ENCODE measurements at regions not wholly inside any gene's neighbourhood (a gene's known extent, or its start where the extent isn't known, plus 50 kb on each side); places are given as distances from the start of the nearest gene placed in this dataset.

DNA sequence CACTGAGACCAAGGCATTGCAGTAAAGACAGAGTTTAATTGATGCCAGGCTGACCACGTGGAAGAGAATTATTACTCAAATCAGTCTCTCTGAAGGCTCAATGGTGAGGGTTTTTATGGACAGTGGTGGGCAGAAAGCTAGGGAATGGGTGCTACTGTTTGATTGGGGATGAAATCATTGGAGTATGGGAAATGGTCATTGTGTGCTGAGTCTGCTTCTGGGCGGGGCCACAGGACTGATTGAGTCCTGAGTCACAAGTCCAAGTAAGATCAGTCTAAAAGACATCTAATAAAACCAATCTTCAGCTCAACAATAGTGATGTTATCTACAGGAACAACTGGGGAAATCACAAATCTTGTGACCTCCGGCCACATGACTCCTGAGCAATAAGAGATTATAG lies 868.4 kb downstream of the SORCS3 start:
- H3K27ac Mint-ChIP-seq, result no peak overlapping the region; the same call in 1 of the 2 replicates
- no peaks in the 10 kb centered on the region for H3F3A ChIP-seq (replicated peaks; ENCODE audit: low read depth)
- 0 out of 2 replicates have a peak, but pooled peaks cover 4% of the 10 kb centered on the region for H3K9me2 ChIP-seq (ENCODE audit: insufficient read depth)
- H3K4me3 ChIP-seq, result no peak overlapping the region
- no peaks in the 10 kb centered on the region for H3K36me3 Mint-ChIP-seq (ENCODE audit: low read depth)
- peaks cover 6% of the 10 kb centered on the region for H3K4me1 ChIP-seq (ENCODE audit: insufficient read depth)
- H3K27me3 Mint-ChIP-seq (ENCODE audit: insufficient read depth, low read depth, poor library complexity), result peaks cover 1% of the 10 kb centered on the region
- H3K79me2 ChIP-seq (replicated peaks; ENCODE audit: insufficient read depth), result no peaks in the 10 kb centered on the region
- H3K4me1 Mint-ChIP-seq, result peaks cover 9% of the 10 kb centered on the region; the same call in 2 of the 3 replicates
- H3K27me3 ChIP-seq (ENCODE audit: insufficient read depth), result no peaks in the 10 kb centered on the region
- H3K4me3 Mint-ChIP-seq, result no peak overlapping the region
- H3K36me3 ChIP-seq (ENCODE audit: insufficient read depth), result no peaks in the 10 kb centered on the region
- DNase-seq (ENCODE audit: low spot score) (no peak), ATAC-seq (no peak)
- H4K20me1 ChIP-seq (replicated peaks; ENCODE audit: insufficient read depth), result no peaks in the 10 kb centered on the region
- no peak overlapping the region for H3K4me2 ChIP-seq
- peak overlapping the region; percentile 47; the same call in 1 of the 2 replicates for H2AFZ ChIP-seq
- H3K9me3 Mint-ChIP-seq, result no peaks in the 10 kb centered on the region
- H3K27ac ChIP-seq (ENCODE audit: low read depth), result no peak overlapping the region
- TF ChIP-seq, protein P1, sequence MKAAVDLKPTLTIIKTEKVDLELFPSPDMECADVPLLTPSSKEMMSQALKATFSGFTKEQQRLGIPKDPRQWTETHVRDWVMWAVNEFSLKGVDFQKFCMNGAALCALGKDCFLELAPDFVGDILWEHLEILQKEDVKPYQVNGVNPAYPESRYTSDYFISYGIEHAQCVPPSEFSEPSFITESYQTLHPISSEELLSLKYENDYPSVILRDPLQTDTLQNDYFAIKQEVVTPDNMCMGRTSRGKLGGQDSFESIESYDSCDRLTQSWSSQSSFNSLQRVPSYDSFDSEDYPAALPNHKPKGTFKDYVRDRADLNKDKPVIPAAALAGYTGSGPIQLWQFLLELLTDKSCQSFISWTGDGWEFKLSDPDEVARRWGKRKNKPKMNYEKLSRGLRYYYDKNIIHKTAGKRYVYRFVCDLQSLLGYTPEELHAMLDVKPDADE (IDR thresholded peaks at IDR 0.05), result no peak
- TF ChIP-seq CREB1 (CRISPR knock-in tag; IDR thresholded peaks at IDR 0.05; ENCODE audit: low read depth), result no peak
- TF ChIP-seq JUNB (IDR thresholded peaks at IDR 0.05; ENCODE audit: unreplicated experiment), result no peak
- no peak for TF ChIP-seq NANOG (IDR thresholded peaks at IDR 0.05; ENCODE audit: borderline replicate concordance)
- TF ChIP-seq REST (IDR thresholded peaks at IDR 0.05; ENCODE audit: unreplicated experiment), result no peak

- Mint-ChIP-seq H3K27me3 (ENCODE audit: insufficient read depth, low read depth, poor library complexity) (peaks cover 1% of the 10 kb centered on the region), H3K4me1 (peaks cover 5% of the 10 kb centered on the region; the same call in 2 of the 3 replicates), H3K27ac (no peak overlapping the region), H3K4me3 (no peak overlapping the region), H3K36me3 (ENCODE audit: low read depth) (no peaks in the 10 kb centered on the region), H3K9me3 (no peaks in the 10 kb centered on the region)
- no peaks in the 10 kb centered on the region for H3K27me3 ChIP-seq (ENCODE audit: insufficient read depth)
- no peaks in the 10 kb centered on the region for H4K20me1 ChIP-seq (replicated peaks; ENCODE audit: insufficient read depth)
- no peak for ATAC-seq
- no peak overlapping the region for H3K4me3 ChIP-seq
- no peaks in the 10 kb centered on the region for H3F3A ChIP-seq (replicated peaks; ENCODE audit: low read depth)
- no peak overlapping the region for H3K27ac ChIP-seq (ENCODE audit: low read depth)
- H3K79me2 ChIP-seq (replicated peaks; ENCODE audit: insufficient read depth), result no peaks in the 10 kb centered on the region
- no peak overlapping the region for H2AFZ ChIP-seq
- DNase-seq (ENCODE audit: low spot score), result no peak
- H3K4me2 ChIP-seq, result no peak overlapping the region
- H3K9me2 ChIP-seq (ENCODE audit: insufficient read depth), result no peaks in the 10 kb centered on the region
- no peaks in the 10 kb centered on the region for H3K36me3 ChIP-seq (ENCODE audit: insufficient read depth)
- peaks cover 6% of the 10 kb centered on the region; the same call in 1 of the 2 replicates for H3K4me1 ChIP-seq (ENCODE audit: insufficient read depth)
- TF ChIP-seq EZH2 (IDR thresholded peaks at IDR 0.05; ENCODE audit: low read depth, unreplicated experiment), result no peak
- no peak for TF ChIP-seq EZH2phosphoT487 (IDR thresholded peaks at IDR 0.05; ENCODE audit: unreplicated experiment)
- no peak for TF ChIP-seq REST (IDR thresholded peaks at IDR 0.05; ENCODE audit: unreplicated experiment)
- no peak for TF ChIP-seq CREB1 (CRISPR knock-in tag; IDR thresholded peaks at IDR 0.05; ENCODE audit: low read depth)
- no peak for TF ChIP-seq ZNF114 (CRISPR knock-in tag; IDR thresholded peaks at IDR 0.05)
Observed at GRCh38 chr10:105506262-105506661, 865.2 kb downstream of the SORCS3 start.

Data from GM23338 (cell line).